ENCODE measurements at regions not wholly inside any gene's neighbourhood (a gene's known extent, or its start where the extent isn't known, plus 50 kb on each side); places are given as distances from the start of the nearest gene placed in this dataset.

DNA sequence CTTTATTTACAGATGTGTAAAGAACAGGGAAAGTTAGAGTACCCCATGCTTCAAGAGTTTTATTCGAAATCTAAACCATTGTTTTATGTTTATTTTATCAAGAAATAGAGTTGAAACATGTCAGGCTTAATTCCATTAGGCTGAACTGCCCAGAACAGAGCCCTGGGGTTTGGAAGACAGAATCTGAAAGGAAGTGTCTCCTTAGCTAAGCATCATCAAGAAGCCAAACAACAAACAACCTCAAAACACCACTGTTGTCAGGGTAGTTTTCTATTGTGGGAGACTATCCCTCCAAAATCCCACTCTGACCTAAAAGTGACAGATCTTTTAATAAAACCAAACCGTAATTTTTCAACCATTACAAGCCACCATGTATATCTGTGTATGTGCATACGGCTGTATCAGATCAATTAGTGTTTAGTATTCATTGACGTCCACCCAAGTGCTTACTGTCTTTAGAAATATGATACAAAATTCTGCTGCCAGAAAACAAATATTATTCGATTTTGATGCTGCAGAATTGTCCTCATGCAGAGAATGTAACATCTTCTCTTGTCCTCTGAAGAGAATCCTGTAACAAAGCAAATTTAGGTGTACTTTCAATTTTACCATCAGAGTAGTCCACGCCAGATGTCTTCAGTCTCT is 271.9 kb upstream of the TMEM161B start:
- no peak for DNase-seq

GRCh38 chr5:88539693-88540365 is 271.2 kb upstream of the TMEM161B start:
- no peak for DNase-seq

DNA sequence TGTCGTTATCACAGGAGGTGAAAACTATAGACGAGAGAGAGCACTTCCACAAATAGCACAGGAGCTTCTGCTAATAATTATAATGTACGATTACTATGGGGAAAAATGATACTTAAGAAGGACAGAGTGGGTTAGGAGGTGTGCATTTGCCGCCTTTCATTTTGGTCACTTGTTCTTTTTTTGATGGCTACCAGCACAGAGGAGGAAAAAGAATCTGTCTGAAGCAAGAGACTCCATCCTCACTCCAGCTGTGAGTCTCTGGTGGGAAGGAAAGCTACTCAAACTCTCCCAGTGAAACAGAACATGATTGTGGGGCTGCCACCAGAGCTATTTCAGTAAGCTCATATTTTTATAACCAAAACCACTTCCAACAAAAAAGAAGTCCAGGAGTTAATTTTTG is 270.4 kb upstream of the TMEM161B start:
- no peak for DNase-seq

- DNase-seq, result no peak
Observed at GRCh38 chr5:88536146-88536545, 267.5 kb upstream of the TMEM161B start.

- DNase-seq, result no peak
Observed at GRCh38 chr5:88524941-88525340, 256.3 kb upstream of the TMEM161B start.

- DNase-seq, result no peak
Observed at GRCh38 chr5:88519066-88519465, 250.4 kb upstream of the TMEM161B start.

DNA sequence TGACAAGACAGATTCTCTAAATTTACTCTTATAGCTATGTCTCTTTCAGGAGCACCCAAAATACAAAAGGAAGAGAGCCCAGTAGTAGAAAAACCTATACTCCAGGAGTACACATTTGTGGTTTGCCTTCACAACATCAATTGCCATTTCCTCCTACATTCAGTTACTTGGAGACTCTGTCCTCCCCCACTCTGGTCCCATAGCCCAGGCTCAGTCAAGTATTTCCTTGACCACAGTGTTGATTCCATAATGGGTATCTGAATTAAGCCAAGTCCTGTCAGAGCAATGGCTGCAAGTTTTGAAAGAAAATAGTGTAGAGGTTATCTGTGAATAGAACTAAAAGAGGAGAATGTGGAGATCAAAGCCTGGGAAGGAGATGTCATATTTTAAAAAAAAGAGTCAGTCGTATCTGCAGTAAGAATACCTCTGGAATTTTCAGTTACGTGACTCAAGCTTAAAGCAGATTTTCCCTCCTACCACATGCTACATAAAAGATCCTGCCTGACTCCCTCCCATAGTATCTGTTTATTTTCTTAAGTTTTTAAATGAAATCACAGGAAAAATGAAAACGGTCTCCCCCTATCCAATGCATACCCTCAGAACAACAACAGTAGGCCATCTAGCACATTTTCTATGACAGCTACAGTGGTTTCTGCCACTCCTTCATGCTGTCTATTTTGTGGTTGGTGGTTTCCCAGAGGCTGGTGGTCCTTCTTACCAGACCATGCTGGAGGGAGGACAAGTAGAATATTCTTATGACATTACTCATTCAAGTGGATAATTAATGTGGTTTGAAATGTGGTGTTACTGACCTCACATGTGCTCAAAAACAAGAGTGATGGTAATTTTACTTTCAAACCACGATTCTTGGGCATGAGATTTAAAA is 249.7 kb upstream of the TMEM161B start:
- DNase-seq, result no peak

DNA sequence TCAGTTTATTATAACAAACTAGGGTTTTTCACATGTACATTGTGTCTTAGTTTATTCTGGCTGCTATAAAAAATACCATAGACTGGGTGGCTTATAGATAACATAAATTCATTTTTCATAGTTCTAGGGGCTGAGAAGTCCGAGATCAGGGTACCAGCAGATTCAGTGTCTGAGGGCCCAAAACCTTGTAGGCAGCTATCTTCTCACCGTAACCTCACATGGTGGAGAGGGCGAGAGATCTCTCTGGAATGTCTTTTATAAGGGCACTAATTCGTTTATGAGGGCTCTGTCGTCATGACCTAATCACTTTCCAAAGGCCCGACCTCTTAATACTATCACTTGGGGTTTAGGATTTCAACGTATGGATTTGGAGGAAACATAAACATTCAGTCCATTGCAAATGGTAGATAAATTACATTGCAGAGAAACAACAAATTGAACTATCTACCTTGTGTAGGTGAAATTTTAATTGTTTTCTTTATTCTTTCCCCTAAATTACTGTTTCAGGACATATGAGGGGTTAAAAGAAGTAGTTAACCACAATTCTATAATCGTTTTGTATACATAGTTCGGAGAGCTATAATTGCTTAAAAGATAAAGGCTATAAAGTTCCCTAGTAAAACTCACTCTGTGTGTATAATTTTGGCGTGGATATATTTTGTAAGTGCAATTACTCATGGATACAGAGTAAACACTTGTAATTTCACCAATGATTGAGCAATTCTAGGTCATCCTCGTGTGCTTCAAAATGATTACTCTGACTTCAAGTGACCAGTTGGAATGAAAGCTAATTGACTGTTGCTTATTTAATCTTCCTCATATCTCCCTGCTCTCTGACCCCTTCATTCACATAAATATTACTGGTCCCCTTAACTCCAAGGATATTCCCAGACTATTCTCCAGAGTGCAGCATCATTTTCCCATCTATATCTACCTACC is 247.5 kb upstream of the TMEM161B start:
- DNase-seq, result peak in 1 of 2 experiments; percentile 28

DNA sequence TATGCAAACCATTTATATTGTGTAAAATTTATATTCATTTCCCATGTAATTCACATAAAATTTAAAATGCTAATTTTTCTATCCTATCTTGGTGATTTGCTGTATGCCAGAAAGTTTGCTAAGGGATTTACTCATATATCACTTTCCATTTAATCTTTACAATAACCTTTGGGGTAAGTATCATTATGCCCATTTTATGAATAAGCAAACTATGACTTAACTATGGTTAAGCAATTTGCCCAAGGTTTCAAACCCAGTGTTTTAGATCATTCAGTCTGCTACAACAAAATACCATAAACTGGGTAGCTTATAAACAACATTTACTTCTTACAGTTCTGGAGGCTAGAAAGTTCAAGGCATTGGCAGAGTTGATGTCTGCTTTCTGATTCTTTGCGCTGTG is 246.4 kb upstream of the TMEM161B start:
- DNase-seq, result no peak

DNA sequence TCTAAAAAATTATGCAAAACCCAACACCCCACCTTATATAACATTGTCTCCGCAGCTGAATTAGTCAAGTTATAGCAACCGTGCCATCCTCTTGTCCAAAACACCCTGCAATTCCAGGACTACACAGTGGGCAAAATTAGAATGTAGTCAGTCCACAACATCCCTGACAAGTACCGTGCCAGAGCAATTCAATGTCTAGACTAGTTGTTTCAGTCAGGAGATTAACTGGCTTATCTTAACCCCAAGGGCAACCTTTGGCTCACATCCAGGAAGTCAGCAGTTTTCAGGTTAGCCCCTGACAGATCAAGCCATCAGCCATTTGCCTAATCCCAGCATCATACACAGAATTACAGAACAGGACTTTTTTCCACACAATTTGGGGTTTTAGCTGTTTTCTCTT is 240.8 kb upstream of the TMEM161B start:
- no peak for DNase-seq

GRCh38 chr5:88507261-88507660 is 238.6 kb upstream of the TMEM161B start:
- no peak for DNase-seq

GRCh38 chr5:88503406-88503805 is 234.8 kb upstream of the TMEM161B start:
- DNase-seq, result no peak

DNA sequence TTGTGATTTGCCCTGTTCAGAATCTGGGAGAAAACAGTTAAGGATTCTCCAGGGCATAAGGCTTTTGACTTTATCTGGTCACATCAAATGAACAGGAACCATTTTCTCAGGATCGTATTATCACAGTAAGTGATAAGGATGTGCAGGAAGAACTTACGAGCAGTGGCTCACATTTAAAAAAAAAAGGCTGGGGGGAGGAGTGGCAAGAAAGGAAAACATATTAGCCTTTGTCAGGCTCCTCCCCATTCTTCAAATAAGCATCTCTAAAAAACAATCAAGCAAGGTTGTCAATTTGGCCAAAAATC is 234.3 kb upstream of the TMEM161B start:
- DNase-seq, result no peak

DNA sequence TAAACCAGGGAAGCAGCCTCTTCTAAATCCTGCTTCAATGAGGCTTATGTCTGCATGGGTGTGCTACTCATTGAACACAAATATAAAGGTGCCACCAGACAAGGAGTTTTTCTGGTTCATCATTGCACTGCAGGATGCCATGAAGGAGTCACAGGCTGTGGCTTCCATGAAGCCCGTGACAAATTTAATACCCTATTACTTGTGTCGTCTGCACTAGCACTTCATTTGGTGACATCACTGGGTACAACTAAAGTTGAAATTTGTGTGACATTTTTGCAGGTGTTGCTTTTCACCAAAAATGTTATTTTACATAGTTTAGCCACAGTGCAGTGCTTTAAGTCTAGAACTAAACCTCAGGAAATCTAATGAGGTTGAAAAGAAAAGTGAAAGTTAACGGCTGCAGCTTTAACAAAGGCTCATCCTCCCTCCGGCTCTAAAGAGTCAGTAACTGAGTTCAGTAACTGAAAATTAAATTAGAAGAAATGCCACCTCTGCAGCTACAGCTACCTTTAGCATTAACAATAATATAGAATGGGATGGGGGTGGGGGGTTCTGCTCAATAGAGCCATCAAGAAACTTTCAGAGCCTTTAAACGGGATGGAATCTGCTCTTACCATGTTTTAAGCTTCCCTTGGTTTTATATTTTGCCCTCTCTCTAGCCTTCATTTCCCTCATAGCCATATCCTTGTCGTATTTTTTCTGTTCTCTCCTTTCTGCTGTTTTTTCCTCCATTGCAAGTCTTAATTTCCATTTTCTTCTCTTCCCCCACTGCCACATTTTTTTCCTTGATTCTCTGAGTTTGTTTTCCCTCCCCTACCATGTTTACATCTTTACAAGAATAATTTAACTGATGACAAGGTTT is 233.8 kb upstream of the TMEM161B start:
- no peak for DNase-seq

GRCh38 chr5:88495810-88496209 is 227.2 kb upstream of the TMEM161B start:
- DNase-seq, result no peak

- no peak for DNase-seq
Observed at GRCh38 chr5:88490874-88491273, 222.2 kb upstream of the TMEM161B start.

GRCh38 chr5:88489364-88489763 is 220.7 kb upstream of the TMEM161B start:
- DNase-seq, result no peak

GRCh38 chr5:88488561-88488960 is 219.9 kb upstream of the TMEM161B start:
- DNase-seq, result no peak

GRCh38 chr5:88488130-88488529 is 219.5 kb upstream of the TMEM161B start:
- peak in 1 of 2 experiments; percentile 13 for DNase-seq

- DNase-seq, result no peak
Observed at GRCh38 chr5:88487066-88487465, 218.4 kb upstream of the TMEM161B start.

DNA sequence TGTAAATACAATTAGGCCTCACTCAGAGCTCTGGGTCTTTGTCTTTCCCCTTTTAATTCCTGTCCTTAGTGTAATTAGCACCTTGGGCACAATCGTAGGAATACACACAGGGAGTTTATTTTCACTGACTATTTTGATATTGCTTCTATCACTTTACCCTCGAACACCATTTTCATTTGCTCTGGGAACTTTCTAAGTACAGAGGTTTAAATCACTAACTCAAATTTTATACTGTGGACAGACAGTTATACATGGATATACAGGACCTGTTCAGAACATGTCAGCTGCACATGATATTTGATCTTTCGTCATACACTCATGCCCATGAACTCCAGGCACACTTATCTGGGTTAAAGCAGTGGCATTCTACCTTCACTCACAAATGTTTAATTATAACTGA is 217.8 kb upstream of the TMEM161B start:
- DNase-seq, result peak in 1 of 2 experiments; percentile 12

DNA sequence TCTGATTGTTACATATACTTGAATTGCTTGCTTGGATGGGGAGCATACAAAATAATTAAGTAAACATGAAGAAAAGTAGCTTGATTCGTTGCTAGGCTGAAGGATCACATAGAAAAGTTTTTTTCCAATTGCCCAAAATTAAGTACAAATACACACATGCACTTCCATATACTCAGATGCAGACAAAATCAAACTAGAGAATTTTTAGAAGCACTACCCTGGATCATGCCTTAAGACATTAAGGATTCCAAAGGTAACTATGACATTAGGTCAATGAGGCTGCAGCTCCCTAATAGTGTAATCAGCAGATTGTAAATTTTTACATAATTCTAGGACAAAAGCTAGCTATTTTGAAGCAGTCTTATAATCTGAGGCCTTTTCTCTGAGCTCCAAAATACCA is 216.9 kb upstream of the TMEM161B start:
- no peak for DNase-seq

All from NCI-H2081 (cell line).